Urothelium cell line (cell line): ENCODE measurements at regions not wholly inside any gene's neighbourhood (a gene's known extent, or its start where the extent isn't known, plus 50 kb on each side); places are given as distances from the start of the nearest gene placed in this dataset.

Experiments used
- DNase-seq: peaks from one replicate; pipeline ENCODE4 v3.0.0; 2011; ENCODE audit warnings: low spot score, mixed read lengths
- FAIRE-seq: peaks from 2 replicates; lab custom pipeline; 2011; peaks lifted over from hg19 to GRCh38; lab: Jason Lieb, UNC

DNA sequence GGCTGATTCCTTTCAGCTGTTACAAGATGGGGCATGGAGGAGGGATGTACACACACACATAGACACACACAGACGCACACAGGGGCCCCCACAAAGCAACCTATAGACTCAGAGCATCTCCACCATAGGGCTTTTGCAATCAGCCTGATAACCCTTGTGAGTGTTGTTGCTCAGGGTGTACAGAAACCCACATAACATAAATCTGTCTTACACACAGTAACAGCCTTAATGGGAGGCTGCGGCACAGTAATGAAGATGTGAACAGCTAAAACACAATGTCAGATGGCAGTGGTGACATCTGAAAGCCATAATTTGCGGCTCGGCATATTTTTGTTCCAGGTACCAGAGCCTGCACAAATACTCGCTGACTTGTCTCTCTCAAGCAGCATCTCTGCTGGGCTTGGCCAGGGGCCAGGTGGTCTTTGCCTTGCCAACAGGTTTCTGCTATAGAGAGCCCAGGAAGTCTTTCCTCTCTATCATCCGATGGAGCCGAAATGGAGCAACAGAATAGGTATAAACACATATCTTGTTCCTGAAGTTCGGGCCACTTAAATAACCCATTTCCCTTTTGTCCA is 357.2 kb upstream of the GATB start:
- FAIRE-seq (no peak), DNase-seq (no peak)

DNA sequence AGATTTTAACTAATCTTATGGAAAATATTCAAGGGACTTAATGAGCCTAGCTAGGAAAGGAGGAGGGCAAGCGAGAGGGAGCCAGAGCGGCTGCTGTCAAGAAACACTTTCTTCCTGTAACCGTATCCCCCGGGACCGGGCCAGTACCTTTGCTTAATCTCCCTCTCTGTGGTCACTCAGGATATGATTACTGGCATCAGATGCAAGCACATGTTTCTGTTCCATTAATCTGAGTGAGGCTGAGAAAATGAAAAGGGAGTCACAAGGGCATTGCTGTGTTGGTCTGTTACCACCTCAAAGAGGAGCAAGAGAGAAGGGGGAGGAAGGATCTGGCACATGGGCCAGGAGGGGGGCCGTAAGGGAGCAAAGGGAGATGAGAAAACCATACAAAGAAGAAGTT is 356.7 kb upstream of the GATB start:
- DNase-seq (no peak), FAIRE-seq (no peak)

DNA sequence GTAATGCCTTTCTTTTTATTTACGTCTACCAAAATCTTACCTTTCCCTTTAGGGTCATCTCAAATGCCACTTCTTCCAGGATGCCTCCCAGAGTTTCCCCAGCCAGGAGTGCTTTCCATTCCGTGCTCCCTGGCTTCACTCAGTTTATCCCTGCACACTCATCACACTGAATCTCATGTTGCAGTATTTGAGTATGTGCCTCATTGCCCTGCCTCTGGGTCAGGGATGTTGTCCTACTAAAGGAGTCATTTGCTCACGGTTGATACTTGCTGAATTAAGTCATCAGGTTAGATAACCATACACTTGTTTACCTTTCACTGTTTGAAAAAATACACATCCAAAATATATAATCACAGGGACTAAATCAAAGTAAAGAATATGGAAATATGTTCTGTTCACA is 356.2 kb upstream of the GATB start:
- FAIRE-seq = no peak
- no peak for DNase-seq

DNA sequence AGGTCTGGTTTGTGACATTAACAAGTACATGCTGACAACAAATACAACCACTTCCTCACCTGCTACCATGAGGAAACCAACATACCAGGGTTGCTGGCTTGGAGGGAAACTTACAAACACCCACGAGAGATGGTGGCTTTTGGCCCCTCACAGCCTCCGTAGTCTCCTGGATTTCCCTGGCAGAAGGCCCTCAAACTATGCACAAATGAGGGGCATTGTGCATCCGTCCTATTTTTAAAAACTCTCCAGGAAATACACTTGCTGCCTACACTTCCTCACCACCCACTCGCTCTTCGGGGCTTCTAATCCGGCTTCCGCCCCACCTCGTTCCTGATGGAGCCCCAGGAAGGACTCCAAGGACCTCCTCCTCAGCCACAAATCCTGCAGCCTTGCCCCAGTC is 355.0 kb upstream of the GATB start:
- FAIRE-seq (no peak), DNase-seq (no peak)

DNA sequence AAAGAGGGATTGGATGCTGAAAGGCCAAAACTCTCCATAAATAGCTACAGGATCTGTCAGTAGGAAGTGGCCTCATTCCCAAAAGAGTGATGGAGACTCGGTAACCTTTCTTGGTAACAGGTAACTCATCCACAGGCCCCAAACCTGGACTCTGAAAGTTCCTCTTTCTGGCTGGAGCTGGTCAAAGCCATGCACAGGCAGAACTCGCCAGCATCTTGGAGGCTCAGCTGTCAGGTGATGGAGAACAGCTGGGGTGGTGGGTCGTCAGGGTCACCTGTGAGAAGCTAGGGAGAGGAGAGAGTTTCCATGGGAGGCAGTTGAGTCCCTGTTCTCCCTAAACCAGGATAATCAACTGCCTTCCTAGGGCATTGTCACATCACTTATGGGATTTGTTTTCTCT is 354.3 kb upstream of the GATB start:
- no peak for FAIRE-seq

DNA sequence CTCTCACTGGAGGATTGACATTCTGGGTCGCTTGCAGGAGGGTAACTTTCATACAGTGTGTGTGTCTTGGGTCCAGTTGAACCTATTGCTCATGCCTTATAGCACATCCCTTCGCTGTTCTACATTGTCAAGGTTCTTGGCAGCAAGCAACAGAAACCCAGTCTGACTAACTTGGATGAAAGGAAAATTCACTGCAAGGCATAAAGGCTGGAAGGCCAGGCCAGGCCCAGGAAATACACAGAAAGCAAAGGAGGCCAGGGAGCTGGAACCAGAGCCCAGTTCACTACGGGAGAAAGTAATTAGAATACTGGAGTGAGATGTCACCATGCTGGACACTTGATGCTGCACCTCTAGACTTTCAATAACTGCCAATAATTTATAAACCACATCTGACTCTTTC is 353.8 kb upstream of the GATB start:
- FAIRE-seq (no peak), DNase-seq (no peak)

More for the DNA sequence above, 354.3 kb upstream of the GATB start:
- DNase-seq = no peak

DNA sequence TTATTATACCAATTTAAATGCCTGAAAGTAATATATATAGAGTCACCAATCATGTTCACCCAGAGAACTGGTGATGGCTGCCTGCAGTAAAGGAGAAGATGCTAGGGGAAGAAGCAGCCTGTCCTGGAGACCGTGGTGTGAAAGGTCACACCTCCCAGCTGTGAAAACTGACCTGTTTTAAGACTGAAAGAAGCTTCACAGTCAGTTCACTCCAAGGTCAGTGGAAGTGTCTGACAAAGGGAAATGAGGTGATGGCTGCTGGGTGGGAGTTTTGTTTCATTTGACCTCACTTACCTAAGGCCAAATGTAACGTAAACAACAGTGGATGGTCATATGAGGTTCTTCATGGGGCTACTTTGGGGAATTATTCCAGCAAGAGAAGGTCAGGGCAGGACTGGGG is 352.1 kb upstream of the GATB start:
- FAIRE-seq (no peak), DNase-seq (no peak)

DNA sequence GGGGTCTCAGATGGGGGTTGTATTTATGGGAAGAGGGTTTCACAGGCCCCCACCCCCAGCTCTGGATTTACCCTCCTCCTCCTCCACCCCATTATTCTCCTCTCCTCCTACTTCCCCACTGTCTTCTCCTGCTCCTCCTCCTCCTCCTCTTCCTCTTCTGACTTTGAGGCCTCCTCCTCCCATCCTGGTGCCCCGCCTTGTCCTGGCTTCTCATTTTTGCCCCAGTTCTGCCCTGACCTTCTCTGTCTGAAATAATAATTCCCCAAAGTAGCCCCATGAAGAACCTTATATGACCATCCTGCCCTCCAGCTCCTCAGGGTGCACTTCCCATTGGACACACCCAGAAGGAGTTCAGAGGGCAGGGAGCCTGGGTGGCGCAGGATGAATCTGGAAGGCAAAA is 351.4 kb upstream of the GATB start:
- DNase-seq (no peak), FAIRE-seq (no peak)

DNA sequence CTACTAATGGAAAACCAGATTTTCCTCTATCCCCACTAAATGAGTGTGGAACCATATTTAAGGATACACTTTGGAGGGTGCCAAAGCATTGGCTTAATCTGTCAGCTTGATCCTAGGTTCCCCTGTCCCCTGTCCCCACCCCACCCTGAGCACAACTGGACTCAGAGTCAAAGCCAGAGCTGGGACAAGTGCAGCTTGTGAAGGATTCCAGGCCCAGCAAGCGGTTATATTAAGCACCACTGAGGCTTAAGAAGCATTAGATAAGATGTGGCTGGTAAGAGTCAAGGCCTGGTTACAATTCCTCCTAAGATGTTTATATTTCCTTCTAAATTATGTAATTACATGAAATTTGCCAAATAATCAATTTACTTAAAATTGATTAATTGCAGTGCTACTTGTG is 350.0 kb upstream of the GATB start:
- DNase-seq (no peak), FAIRE-seq (no peak)

DNA sequence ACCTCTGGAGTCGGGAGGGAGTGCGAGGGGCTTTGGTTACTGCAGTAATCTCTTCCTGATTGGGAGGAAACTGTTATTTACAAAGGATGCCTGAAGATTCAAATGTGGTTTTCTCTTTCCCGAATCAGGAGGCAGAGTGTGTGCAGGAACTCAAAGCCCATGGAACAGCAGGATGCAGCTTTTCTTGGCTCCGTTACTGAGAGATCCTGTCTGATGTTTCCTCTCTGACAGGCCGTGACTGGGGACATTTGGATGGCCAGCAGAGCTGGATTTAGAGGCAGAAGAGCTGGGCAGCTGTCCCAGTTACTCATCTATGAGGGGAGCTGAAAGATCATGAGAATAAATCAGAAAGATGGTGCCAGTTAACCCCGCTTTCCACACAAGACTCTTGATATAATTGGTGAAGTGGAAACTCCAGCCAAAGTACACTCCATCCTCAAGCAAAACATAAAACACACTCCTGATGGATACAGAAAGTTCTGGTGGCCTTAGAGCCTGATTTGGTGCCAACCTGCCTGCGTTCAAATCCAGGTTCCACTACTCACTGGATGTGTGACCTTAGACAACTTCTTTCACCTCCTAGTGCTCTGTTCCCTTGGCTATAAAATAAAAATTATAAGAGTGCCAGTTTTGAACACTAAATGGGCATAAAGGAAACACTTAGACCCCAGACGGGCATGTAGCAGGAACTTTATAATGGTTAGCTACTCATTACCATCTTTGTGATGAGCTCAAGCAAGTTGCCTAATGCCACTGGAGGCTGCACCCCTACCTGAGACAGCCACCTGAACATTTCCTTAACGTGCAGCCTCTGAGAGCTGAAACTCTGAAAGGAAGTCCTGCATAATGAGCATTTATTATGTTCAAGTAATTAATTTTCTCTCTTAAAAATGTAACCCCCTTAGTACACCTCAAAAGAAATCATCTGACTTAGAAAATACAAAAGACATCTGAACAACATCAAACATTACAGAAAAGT is 349.0 kb upstream of the GATB start:
- no peak for DNase-seq
- FAIRE-seq = no peak

DNA sequence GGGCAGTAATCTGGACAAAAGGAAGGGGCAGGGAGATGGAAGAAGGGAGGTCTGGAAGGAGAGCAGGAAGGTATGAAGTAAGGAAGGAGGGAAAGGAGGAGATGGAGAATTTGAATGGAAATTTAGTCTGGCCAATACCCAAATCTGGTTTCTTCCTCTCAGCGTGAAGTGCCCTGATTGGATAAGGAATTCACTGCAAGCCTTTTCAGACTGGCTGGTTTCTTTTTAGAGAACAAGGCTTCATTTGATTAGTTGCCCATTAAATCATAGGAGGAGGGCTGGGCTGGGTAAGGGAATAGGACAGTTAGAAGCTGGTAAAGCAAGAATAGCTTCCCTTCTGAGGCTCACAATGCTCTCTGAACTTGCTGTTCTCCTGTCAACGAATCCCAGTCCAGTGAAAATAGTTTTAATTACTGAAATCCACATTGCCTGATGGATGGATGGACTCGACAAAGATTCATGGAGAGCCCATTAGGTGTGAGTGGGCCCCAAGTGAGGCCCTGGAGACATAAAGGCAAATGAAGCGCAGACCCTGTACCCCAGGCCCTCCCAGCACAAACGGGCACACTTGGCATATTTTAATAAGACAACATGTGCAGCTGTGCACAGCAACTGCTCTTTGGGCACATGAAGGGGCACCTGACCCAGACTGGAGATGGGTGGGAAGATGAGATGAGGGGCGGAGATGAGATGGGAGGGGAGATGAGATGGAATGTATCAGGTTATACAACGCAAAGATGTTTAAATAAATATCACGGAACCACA is 347.1 kb upstream of the GATB start:
- DNase-seq = no peak
- FAIRE-seq = no peak

DNA sequence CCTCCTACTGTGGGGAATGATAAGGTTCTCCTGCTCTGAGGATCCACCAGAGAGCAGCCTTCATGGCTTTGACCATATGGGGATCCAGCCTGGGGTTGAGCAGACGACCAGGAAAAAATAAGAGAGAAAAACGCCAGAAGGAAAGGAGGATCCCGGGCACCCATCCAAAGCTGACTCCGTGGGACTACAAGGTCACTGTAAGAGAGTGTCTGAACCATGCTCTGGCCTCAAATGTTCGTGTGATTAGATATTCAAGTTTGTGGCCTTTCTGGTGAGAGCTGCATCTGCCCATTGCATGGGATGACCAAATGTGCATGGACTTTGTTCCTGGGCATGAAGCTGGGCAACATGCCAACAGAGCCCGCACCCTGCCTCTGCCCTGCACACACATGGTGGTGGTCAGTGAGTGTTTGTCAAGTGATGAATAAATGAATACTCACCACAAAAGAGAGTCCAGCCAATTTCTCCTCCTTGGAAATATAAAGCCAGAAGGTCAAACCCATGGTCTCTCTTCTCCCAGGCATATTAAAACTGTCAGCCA is 346.0 kb upstream of the GATB start:
- DNase-seq (no peak), FAIRE-seq (no peak)

DNA sequence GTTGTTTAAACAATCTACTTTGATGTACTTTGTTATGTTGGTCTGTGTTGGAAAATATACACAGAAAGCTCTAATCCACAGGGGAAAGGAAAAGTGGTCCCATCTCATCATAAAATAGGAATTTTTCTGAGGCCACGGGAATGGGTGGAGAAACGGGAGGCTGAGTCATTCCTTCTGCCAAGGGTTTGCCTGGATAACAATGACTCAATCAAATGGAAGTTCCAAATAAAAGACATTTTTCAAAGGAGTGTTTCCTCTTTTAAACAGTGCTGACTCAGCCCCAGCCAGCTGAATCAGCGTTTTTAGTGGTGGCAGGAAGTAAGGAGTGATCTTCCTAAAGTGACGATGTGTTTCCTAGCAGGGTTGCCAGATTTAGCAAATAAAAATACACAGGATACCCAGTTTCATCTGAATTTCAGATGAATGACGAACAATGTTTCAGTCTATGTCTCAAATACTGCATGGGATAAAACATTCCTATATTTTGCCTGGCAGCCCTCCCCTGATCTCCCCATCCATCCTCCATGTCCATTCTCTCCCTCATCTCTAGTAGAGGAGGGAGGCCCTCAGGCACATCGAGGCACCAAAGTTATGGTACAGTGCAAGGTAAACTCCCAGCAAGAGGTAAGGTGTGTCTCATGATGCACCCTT is 345.4 kb upstream of the GATB start:
- DNase-seq (peak; percentile 84), FAIRE-seq (no peak)

DNA sequence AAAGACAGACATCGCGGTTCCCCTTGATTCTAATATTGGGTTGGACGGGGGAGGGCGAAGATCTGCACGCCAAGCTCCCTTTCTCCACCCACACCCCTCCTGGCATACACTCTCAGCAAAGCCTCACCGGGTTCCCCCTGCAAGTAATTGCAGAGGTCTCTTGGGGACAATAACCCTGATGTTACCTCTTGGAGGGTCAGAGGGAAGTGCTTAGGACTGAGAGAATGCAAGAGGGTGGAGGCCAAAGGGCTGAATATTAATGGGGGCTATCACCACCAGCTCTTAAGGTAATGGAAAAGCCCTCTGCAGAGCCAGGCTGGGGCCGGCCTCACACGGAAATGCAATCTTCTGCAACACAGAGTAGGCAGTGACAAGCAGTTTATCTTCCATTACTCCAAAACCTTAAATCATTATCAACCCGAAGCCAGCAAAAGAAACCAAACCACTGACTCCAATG is 344.1 kb upstream of the GATB start:
- no peak for DNase-seq
- FAIRE-seq = no peak

DNA sequence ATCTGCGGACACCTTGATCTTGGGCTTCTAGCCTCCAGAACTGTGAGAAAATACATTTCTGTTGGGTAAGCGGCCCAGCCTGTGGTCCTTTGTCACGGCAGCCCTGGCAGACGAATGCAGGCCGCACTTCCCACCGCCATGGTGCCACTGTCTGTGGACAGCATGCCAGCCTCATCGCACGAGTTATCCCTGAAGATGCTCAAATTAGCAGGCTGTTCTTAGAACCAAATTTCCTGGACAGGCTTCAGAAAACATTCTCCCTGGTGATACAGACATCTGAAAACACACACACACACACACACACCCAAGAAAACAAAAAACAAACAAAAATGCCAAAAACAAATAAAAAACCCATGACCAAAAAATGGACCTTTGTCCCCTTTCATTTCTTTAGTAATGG is 343.5 kb upstream of the GATB start:
- FAIRE-seq = no peak

DNA sequence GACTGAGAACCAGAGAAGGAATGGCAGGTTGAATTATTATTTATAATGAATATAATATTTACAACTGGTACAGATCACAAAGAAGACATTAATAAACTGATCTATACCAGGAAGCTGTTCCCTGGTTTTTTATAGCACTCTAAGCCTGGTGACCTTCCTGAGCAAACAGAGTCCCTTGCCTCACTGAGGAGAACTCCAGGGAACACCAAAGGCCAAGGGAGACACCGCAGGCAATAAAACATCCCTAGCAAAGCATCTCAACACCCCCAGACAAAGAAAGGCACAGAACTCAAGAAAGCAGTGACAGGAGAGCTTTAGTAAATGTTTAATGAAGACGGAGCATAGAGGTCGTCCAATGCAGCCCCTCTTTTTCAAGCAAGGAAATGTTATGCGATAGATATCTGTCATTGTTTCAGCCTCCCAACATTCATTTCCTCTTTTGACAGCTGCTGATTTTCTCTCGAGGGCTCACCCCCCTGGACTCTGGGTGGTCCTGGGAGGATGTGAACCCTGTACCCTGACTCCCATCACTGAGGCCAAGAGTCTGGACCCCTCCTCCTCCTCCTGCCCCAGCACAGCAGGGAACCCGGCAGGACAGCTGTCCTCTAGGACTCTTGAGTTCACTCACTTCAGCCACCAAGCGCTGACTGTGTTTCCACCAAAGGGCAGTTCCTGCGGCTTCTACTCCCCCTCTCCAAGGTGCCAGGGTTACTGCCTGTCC is 342.5 kb upstream of the GATB start:
- DNase-seq = no peak
- no peak for FAIRE-seq

More for the DNA sequence above, 343.5 kb upstream of the GATB start:
- no peak for DNase-seq

DNA sequence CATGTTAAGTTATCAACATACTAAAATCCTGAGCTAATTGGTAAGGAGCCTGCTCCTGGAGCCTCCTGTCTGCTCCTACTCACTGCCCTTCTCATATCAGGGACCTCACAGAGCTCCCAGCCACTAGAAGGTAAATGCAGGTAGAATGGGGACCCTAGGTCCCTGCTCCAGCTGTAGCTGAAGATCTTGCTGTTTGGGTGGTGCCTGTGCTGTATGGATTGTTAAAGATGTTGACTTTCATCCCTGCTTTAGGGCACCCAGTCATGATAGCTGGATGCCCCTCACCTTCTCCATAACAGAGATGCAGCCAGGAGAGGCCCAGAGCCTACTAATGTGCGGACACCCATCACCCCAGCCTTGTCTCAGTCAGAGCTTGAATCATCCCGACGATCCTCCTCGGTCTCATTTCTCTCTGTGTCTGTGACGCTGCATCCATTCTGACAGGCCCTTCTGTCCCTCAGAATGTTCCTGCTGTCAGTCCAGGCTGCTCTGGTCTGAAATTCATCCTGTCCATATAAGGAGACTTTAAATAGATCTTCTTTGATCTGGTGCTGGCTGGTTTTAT is 341.7 kb upstream of the GATB start:
- no peak for DNase-seq
- no peak for FAIRE-seq

DNA sequence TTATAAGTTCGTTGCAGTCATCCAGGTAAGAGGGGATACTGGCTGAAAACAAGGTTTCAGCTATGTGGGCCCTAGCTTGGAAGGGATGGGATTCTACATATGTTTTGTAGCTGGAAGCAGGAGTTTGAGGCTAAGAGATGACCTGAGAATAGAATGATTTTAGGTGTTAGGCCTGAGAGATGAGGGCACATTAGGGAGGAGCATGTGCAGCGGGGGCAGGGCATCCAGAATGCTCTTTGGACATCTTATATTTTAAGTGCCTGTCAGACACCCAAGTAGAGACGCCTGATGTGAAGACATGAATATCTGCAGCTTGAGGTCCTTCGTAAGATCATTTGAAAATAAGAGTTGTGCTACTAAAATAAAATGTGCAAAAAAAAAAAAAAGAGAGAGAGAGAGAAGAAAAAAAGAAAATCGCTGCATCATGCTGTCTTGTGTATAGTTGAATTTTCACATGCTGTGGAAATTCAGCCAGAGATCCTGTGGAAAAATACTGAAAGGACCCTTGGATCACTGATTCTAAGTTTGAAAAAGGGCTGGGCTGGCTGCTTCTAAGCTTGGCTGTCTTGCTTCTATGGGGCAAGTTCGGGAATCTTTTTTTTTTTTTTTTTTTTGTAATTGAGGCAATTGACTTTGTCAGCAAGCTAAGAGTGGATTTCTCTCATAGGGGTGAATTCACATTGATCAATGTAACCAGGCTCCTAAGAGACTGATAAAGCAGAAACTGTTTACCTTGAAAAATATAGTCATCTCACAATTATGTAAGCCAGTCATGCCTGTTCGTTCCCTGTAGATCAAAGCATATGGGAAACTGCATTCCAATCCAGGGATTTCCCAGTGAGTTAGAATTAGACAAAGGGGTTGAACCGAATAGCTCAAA is 341.0 kb upstream of the GATB start:
- no peak for FAIRE-seq
- no peak for DNase-seq
